ENCODE measurements at regions not wholly inside any gene's neighbourhood (a gene's known extent, or its start where the extent isn't known, plus 50 kb on each side); places are given as distances from the start of the nearest gene placed in this dataset.

GRCh38 chr11:28819741-28820140, 711.6 kb downstream of the METTL15 start:
- Histone ChIP-seq H3K4me3 (replicated peaks in 1 of 3; ENCODE audit: insufficient read depth in 1 of 3, low read depth in 1 of 3, low read length in 3 of 3) (no peak overlapping the region), H3K4me2 (ENCODE audit: insufficient read depth, low read length) (no peak overlapping the region), H3K27ac (ENCODE audit: insufficient read depth, low read depth, low read length) (no peak overlapping the region), H3K4me1 (ENCODE audit: control insufficient read depth, extremely low read depth, insufficient read depth, low read length) (peaks cover 7% of the 10 kb centered on the region), H3K36me3 (ENCODE audit: control insufficient read depth in 2 of 2, extremely low read depth in 1 of 2, insufficient read depth in 2 of 2, low read length in 2 of 2) (no peaks in the 10 kb centered on the region), H4K20me1 (replicated peaks; ENCODE audit: control insufficient read depth, extremely low read depth, insufficient read depth, low read length) (no peaks in the 10 kb centered on the region), H2AFZ (ENCODE audit: low read depth, low read length) (no peak overlapping the region), H3K27me3 (ENCODE audit: control insufficient read depth in 2 of 2, insufficient read depth in 2 of 2, low read length in 2 of 2) (no peaks in the 10 kb centered on the region), H3K79me2 (ENCODE audit: control insufficient read depth, insufficient read depth, low read length) (peaks cover 2% of the 10 kb centered on the region), H3K9ac (replicated peaks; ENCODE audit: extremely low read depth, insufficient read depth, low read length) (no peak overlapping the region), H3K9me3 (replicated peaks; ENCODE audit: control insufficient read depth, insufficient read depth, low read length) (no peaks in the 10 kb centered on the region), H3K9me1 (replicated peaks; ENCODE audit: control insufficient read depth, extremely low read depth, insufficient read depth, low read length) (no peaks in the 10 kb centered on the region)
- DNase-seq (ENCODE audit: low read depth, low spot score) (no peak), FAIRE-seq (no peak)
- POLR2A ChIA-PET, result no interaction called here
- CTCF ChIA-PET, result interaction anchor here (1.4 kb wide), 1 partner anchor 199 kb away, joined by 3 read pairs; no protein-coding TSS in a partner anchor
- BruUV-seq (replicated peaks), result no TSS peak
- dilution Hi-C loops (cut with MboI; ENCODE audit: extremely low pct_ligation_motif_present, low sequenced_read_pairs) (no loop called here), intact Hi-C loops (cut with micrococcal nuclease) (no loop called here)
- TF ChIP-seq MAX (IDR thresholded peaks at IDR 0.05; ENCODE audit: insufficient read depth, insufficient read length), result no peak
- TF ChIP-seq FOS (IDR thresholded peaks at IDR 0.05; ENCODE audit: borderline replicate concordance, insufficient read depth, low read length), result no peak
- no peak for TF ChIP-seq GATA2 (IDR thresholded peaks at IDR 0.05; ENCODE audit: insufficient read depth, insufficient read length, low read depth, low read length)
- no peak for TF ChIP-seq POLR2A (IDR thresholded peaks at IDR 0.05; ENCODE audit: low read depth, low read length)

- intact Hi-C loops (cut with micrococcal nuclease), result no loop called here
These were observed 706.9 kb downstream of the METTL15 start for GRCh38 chr11:28815110-28815509.

More at GRCh38 chr11:28815110-28815509, 706.9 kb downstream of the METTL15 start:
- TF ChIP-seq FOS (IDR thresholded peaks at IDR 0.05; ENCODE audit: borderline replicate concordance, insufficient read depth, low read length) (no peak), JUN (IDR thresholded peaks at IDR 0.05; ENCODE audit: borderline replicate concordance, insufficient read depth, insufficient read length, low read depth) (no peak), MYC (IDR thresholded peaks at IDR 0.05; ENCODE audit: low read depth, low read length) (no peak), EZH2 (IDR thresholded peaks at IDR 0.05; ENCODE audit: borderline replicate concordance, low read depth, low read length, severe bottlenecking) (no peak), MAX (IDR thresholded peaks at IDR 0.05; ENCODE audit: insufficient read depth, insufficient read length) (no peak), POLR2AphosphoS5 (IDR thresholded peaks at IDR 0.05; ENCODE audit: insufficient read depth, low read depth, low read length) (no peak), GATA2 (IDR thresholded peaks at IDR 0.05; ENCODE audit: insufficient read depth, insufficient read length, low read depth, low read length) (no peak), CTCF (IDR thresholded peaks at IDR 0.05; ENCODE audit: extremely low read depth in 1 of 2, insufficient read depth in 1 of 2, low read depth in 1 of 2, low read length in 2 of 2) (no peak), POLR2A (IDR thresholded peaks at IDR 0.05; ENCODE audit: low read depth, low read length) (no peak)
- Histone ChIP-seq H3K4me1 (ENCODE audit: control insufficient read depth, extremely low read depth, insufficient read depth, low read length) (peaks cover 12% of the 10 kb centered on the region), H3K36me3 (ENCODE audit: control insufficient read depth in 2 of 2, extremely low read depth in 1 of 2, insufficient read depth in 2 of 2, low read length in 2 of 2) (no peaks in the 10 kb centered on the region), H3K9me1 (replicated peaks; ENCODE audit: control insufficient read depth, extremely low read depth, insufficient read depth, low read length) (no peaks in the 10 kb centered on the region), H3K4me3 (replicated peaks in 1 of 3; ENCODE audit: insufficient read depth in 1 of 3, low read depth in 1 of 3, low read length in 3 of 3) (no peak overlapping the region), H2AFZ (ENCODE audit: low read depth, low read length) (no peak overlapping the region), H4K20me1 (replicated peaks; ENCODE audit: control insufficient read depth, extremely low read depth, insufficient read depth, low read length) (no peaks in the 10 kb centered on the region), H3K9me3 (replicated peaks; ENCODE audit: control insufficient read depth, insufficient read depth, low read length) (no peaks in the 10 kb centered on the region), H3K27ac (ENCODE audit: insufficient read depth, low read depth, low read length) (no peak overlapping the region), H3K9ac (replicated peaks; ENCODE audit: extremely low read depth, insufficient read depth, low read length) (no peak overlapping the region), H3K4me2 (ENCODE audit: insufficient read depth, low read length) (no peak overlapping the region), H3K27me3 (ENCODE audit: control insufficient read depth in 2 of 2, insufficient read depth in 2 of 2, low read length in 2 of 2) (no peaks in the 10 kb centered on the region), H3K79me2 (ENCODE audit: control insufficient read depth, insufficient read depth, low read length) (no peaks in the 10 kb centered on the region)
- no TSS peak for BruUV-seq (replicated peaks)
- ChIA-PET POLR2A (no interaction called here), CTCF (interaction anchor here (1.2 kb wide), 1 partner anchor 9 kb away, joined by 4 read pairs; no protein-coding TSS in a partner anchor)
- FAIRE-seq (no peak), DNase-seq (ENCODE audit: low read depth, low spot score) (no peak)
- dilution Hi-C loops (cut with MboI; ENCODE audit: extremely low pct_ligation_motif_present, low sequenced_read_pairs), result no loop called here
